ENCODE measurements at regions not wholly inside any gene's neighbourhood (a gene's known extent, or its start where the extent isn't known, plus 50 kb on each side); places are given as distances from the start of the nearest gene placed in this dataset.
"Not testable (repeated sequence)": the region's sequence is repeated elsewhere in the genome, so short reads cannot be mapped to it uniquely, and the experiment has no call there.

DNA sequence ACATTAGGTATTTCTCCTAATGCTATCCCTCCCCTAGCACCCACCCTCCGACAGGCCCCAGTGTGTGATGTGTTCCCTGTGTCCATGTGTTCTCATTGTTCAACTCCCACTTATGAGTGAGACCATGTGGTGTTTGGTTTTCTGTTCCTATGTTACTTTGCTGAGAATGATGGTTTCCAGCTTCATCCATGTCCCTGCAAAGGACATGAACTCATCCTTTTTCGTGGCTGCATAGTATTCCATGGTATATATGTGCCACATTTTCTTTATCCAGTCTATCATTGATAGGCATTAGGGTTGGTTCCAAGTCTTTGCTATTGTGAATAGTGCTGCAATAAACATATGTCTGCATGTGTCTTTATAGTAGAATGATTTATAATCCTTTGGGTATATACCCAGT lies 867.5 kb downstream of the TRHDE start:
- not testable (repeated sequence) for H3K27ac ChIP-seq (ENCODE audit: low read depth); H3K9me2 ChIP-seq (ENCODE audit: insufficient read depth); ATAC-seq; H2AFZ ChIP-seq; H3K36me3 ChIP-seq (ENCODE audit: insufficient read depth); H3K36me3 Mint-ChIP-seq (ENCODE audit: low read depth); H3K27me3 ChIP-seq (ENCODE audit: insufficient read depth); H3K4me3 ChIP-seq; DNase-seq (ENCODE audit: low spot score); H3K79me2 ChIP-seq (replicated peaks; ENCODE audit: insufficient read depth); H3K27me3 Mint-ChIP-seq (ENCODE audit: insufficient read depth, low read depth, poor library complexity); H3F3A ChIP-seq (replicated peaks; ENCODE audit: low read depth); H3K9me3 Mint-ChIP-seq; H3K4me1 Mint-ChIP-seq; H4K20me1 ChIP-seq (replicated peaks; ENCODE audit: insufficient read depth); H3K27ac Mint-ChIP-seq; H3K4me1 ChIP-seq (ENCODE audit: insufficient read depth); H3K4me3 Mint-ChIP-seq; H3K4me2 ChIP-seq

DNA sequence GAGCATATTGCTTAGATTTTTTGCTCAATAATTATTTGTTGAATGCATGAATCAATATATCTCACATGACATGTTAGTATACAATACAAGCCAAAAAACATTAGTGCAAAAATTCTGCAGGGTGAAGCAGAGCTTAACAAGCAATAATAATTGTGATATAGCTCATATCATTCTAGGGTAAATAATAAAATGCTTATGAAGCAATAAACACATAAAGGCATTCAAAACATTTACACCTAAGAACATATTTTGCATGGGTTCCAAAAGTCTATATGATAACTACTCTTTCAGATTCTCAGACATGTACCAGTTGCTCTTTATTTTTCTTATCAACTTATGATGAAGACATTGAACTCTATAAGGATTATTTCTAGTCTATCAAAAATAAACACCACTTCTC lies 886.2 kb downstream of the TRHDE start:
- no peak overlapping the region for H3K27ac Mint-ChIP-seq
- no peak overlapping the region for H3K4me3 ChIP-seq
- DNase-seq (ENCODE audit: low spot score): no peak

GRCh38 chr12:73159954-73160353 lies 887.8 kb downstream of the TRHDE start:
- Histone ChIP-seq H3K9me2 (ENCODE audit: insufficient read depth) (0 out of 2 replicates have a peak, but pooled peaks cover 3% of the 10 kb centered on the region), H3K4me1 (ENCODE audit: insufficient read depth) (peaks cover 18% of the 10 kb centered on the region), H3K27me3 (ENCODE audit: insufficient read depth) (no peaks in the 10 kb centered on the region), H3K36me3 (ENCODE audit: insufficient read depth) (no peaks in the 10 kb centered on the region), H3K4me2 (no peak overlapping the region), H3K79me2 (replicated peaks; ENCODE audit: insufficient read depth) (no peaks in the 10 kb centered on the region), H3K4me3 (no peak overlapping the region), H4K20me1 (replicated peaks; ENCODE audit: insufficient read depth) (no peaks in the 10 kb centered on the region), H2AFZ (no peak overlapping the region), H3K27ac (ENCODE audit: low read depth) (no peak overlapping the region), H3F3A (replicated peaks; ENCODE audit: low read depth) (no peaks in the 10 kb centered on the region)
- peaks cover 2% of the 10 kb centered on the region for H3K27me3 Mint-ChIP-seq (ENCODE audit: insufficient read depth, low read depth, poor library complexity)
- ATAC-seq: no peak
- no peaks in the 10 kb centered on the region; the same call in 2 of the 3 replicates for H3K9me3 Mint-ChIP-seq
- H3K4me1 Mint-ChIP-seq: peaks cover 31% of the 10 kb centered on the region
- H3K36me3 Mint-ChIP-seq (ENCODE audit: low read depth): no peaks in the 10 kb centered on the region; the same call in 2 of the 3 replicates
- no peak overlapping the region for H3K27ac Mint-ChIP-seq
- DNase-seq (ENCODE audit: low spot score): no peak
- no peak overlapping the region for H3K4me3 Mint-ChIP-seq
- TF ChIP-seq EZH2 (IDR thresholded peaks at IDR 0.05; ENCODE audit: low read depth, unreplicated experiment) (no peak), ZNF331 (CRISPR knock-in tag; IDR thresholded peaks at IDR 0.05; ENCODE audit: low read depth) (no peak), ETS1 (IDR thresholded peaks at IDR 0.05) (no peak), STAT1 (IDR thresholded peaks at IDR 0.05; ENCODE audit: unreplicated experiment) (no peak), JUNB (IDR thresholded peaks at IDR 0.05; ENCODE audit: unreplicated experiment) (no peak), ZNF114 (CRISPR knock-in tag; IDR thresholded peaks at IDR 0.05) (no peak), EZH2phosphoT487 (IDR thresholded peaks at IDR 0.05; ENCODE audit: unreplicated experiment) (no peak), POLR2AphosphoS5 (IDR thresholded peaks at IDR 0.05; ENCODE audit: low read depth) (no peak)
- TF ChIP-seq, protein P1, sequence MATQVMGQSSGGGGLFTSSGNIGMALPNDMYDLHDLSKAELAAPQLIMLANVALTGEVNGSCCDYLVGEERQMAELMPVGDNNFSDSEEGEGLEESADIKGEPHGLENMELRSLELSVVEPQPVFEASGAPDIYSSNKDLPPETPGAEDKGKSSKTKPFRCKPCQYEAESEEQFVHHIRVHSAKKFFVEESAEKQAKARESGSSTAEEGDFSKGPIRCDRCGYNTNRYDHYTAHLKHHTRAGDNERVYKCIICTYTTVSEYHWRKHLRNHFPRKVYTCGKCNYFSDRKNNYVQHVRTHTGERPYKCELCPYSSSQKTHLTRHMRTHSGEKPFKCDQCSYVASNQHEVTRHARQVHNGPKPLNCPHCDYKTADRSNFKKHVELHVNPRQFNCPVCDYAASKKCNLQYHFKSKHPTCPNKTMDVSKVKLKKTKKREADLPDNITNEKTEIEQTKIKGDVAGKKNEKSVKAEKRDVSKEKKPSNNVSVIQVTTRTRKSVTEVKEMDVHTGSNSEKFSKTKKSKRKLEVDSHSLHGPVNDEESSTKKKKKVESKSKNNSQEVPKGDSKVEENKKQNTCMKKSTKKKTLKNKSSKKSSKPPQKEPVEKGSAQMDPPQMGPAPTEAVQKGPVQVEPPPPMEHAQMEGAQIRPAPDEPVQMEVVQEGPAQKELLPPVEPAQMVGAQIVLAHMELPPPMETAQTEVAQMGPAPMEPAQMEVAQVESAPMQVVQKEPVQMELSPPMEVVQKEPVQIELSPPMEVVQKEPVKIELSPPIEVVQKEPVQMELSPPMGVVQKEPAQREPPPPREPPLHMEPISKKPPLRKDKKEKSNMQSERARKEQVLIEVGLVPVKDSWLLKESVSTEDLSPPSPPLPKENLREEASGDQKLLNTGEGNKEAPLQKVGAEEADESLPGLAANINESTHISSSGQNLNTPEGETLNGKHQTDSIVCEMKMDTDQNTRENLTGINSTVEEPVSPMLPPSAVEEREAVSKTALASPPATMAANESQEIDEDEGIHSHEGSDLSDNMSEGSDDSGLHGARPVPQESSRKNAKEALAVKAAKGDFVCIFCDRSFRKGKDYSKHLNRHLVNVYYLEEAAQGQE (IDR thresholded peaks at IDR 0.05; ENCODE audit: unreplicated experiment): no peak

More for the DNA sequence above, 886.2 kb downstream of the TRHDE start:
- H3K4me1 Mint-ChIP-seq: peaks cover 17% of the 10 kb centered on the region
- no peaks in the 10 kb centered on the region for H4K20me1 ChIP-seq (replicated peaks; ENCODE audit: insufficient read depth)
- H3K27ac ChIP-seq (ENCODE audit: low read depth): no peak overlapping the region
- peaks cover 3% of the 10 kb centered on the region; the same call in 1 of the 3 replicates for H3K36me3 Mint-ChIP-seq (ENCODE audit: low read depth)
- H2AFZ ChIP-seq: no peak overlapping the region
- TF ChIP-seq EZH2 (IDR thresholded peaks at IDR 0.05; ENCODE audit: low read depth, unreplicated experiment) (no peak), POLR2AphosphoS5 (IDR thresholded peaks at IDR 0.05; ENCODE audit: low read depth) (no peak), ZNF114 (CRISPR knock-in tag; IDR thresholded peaks at IDR 0.05) (no peak)
- TF ChIP-seq, protein P1 (IDR thresholded peaks at IDR 0.05; ENCODE audit: unreplicated experiment): no peak
- no peaks in the 10 kb centered on the region for H3F3A ChIP-seq (replicated peaks; ENCODE audit: low read depth)
- peaks cover 2% of the 10 kb centered on the region for H3K4me1 ChIP-seq (ENCODE audit: insufficient read depth)
- peaks cover 3% of the 10 kb centered on the region; the same call in 2 of the 3 replicates for H3K9me3 Mint-ChIP-seq
- H3K36me3 ChIP-seq (ENCODE audit: insufficient read depth): no peaks in the 10 kb centered on the region
- H3K4me3 Mint-ChIP-seq: no peak overlapping the region
- ATAC-seq: no peak
- H3K4me2 ChIP-seq: no peak overlapping the region
- no peaks in the 10 kb centered on the region for H3K27me3 ChIP-seq (ENCODE audit: insufficient read depth)
- H3K27me3 Mint-ChIP-seq (ENCODE audit: insufficient read depth, low read depth, poor library complexity): no peaks in the 10 kb centered on the region
- 0 out of 2 replicates have a peak, but pooled peaks cover under 1% of the 10 kb centered on the region for H3K9me2 ChIP-seq (ENCODE audit: insufficient read depth)
- no peaks in the 10 kb centered on the region for H3K79me2 ChIP-seq (replicated peaks; ENCODE audit: insufficient read depth)

Data from GM23338 (cell line).